ENCODE measurements at regions not wholly inside any gene's neighbourhood (a gene's known extent, or its start where the extent isn't known, plus 50 kb on each side); places are given as distances from the start of the nearest gene placed in this dataset.

- intact Hi-C loops (cut with micrococcal nuclease) = no loop called here
- Histone ChIP-seq H3K27me3 (ENCODE audit: low read length) (peaks cover 26% of the 10 kb centered on the region), H3K79me2 (ENCODE audit: low read length) (no peaks in the 10 kb centered on the region), H3K4me1 (ENCODE audit: insufficient read depth, low read length) (no peaks in the 10 kb centered on the region), H4K20me1 (ENCODE audit: low read length) (no peaks in the 10 kb centered on the region), H3K4me3 (ENCODE audit: low read length) (no peak overlapping the region), H3K27ac (ENCODE audit: low read length) (no peak overlapping the region), H2AFZ (ENCODE audit: low read length) (no peak overlapping the region), H3K36me3 (ENCODE audit: low read depth, low read length) (no peaks in the 10 kb centered on the region), H3F3A (ENCODE audit: low read length, unreplicated experiment) (no peaks in the 10 kb centered on the region), H3K9me3 (ENCODE audit: low read length) (no peaks in the 10 kb centered on the region), H3K9me2 (replicated peaks; ENCODE audit: low read length) (no peaks in the 10 kb centered on the region), H3K4me2 (ENCODE audit: low read length) (no peak overlapping the region), H3K9ac (ENCODE audit: low read length) (no peak overlapping the region)
- DNase-seq (no peak), ATAC-seq (no peak)
- ChIA-PET CTCF (no interaction called here), POLR2A (ENCODE audit: unreplicated experiment) (interaction anchor here (0.5 kb wide), 1 partner anchor 820 kb away, joined by 11 read pairs; no protein-coding TSS in a partner anchor)
- BruUV-seq (replicated peaks) = no TSS peak
- no peak for TF ChIP-seq CTCF (conservative IDR thresholded peaks at IDR 0.05; ENCODE audit: low read depth, low read length)
- no peak for TF ChIP-seq EZH2phosphoT487 (IDR thresholded peaks at IDR 0.05; ENCODE audit: borderline replicate concordance, low read length)
- no peak for TF ChIP-seq EZH2 (IDR thresholded peaks at IDR 0.05; ENCODE audit: low read length, unreplicated experiment)
Measured at GRCh38 chr7:133197972-133198544, 54.8 kb upstream of the EXOC4 start.

- no TSS peak for BruUV-seq (replicated peaks)
- H3K4me2 ChIP-seq (ENCODE audit: low read length) = no peak overlapping the region
- no peak overlapping the region for H2AFZ ChIP-seq (ENCODE audit: low read length)
- ATAC-seq = no peak
- peaks cover 23% of the 10 kb centered on the region for H3K27me3 ChIP-seq (ENCODE audit: low read length)
- no peaks in the 10 kb centered on the region for H3K4me1 ChIP-seq (ENCODE audit: insufficient read depth, low read length)
- H4K20me1 ChIP-seq (ENCODE audit: low read length) = no peaks in the 10 kb centered on the region
- intact Hi-C loops (cut with micrococcal nuclease) = no loop called here
- ChIA-PET CTCF (no interaction called here), POLR2A (ENCODE audit: unreplicated experiment) (no interaction called here)
- no peak overlapping the region for H3K9ac ChIP-seq (ENCODE audit: low read length)
- H3K9me2 ChIP-seq (replicated peaks; ENCODE audit: low read length) = no peaks in the 10 kb centered on the region
- no peaks in the 10 kb centered on the region for H3K9me3 ChIP-seq (ENCODE audit: low read length)
- H3K79me2 ChIP-seq (ENCODE audit: low read length) = no peaks in the 10 kb centered on the region
- H3K27ac ChIP-seq (ENCODE audit: low read length) = no peak overlapping the region
- no peaks in the 10 kb centered on the region for H3K36me3 ChIP-seq (ENCODE audit: low read depth, low read length)
- no peak overlapping the region for H3K4me3 ChIP-seq (ENCODE audit: low read length)
- no peak for TF ChIP-seq EZH2phosphoT487 (IDR thresholded peaks at IDR 0.05; ENCODE audit: borderline replicate concordance, low read length)
- no peak for TF ChIP-seq EZH2 (IDR thresholded peaks at IDR 0.05; ENCODE audit: low read length, unreplicated experiment)
- TF ChIP-seq CTCF (conservative IDR thresholded peaks at IDR 0.05; ENCODE audit: low read depth, low read length) = no peak
- no peaks in the 10 kb centered on the region for H3F3A ChIP-seq (ENCODE audit: low read length, unreplicated experiment)
- no peak for DNase-seq
Measured at GRCh38 chr7:133199831-133200230, 53.0 kb upstream of the EXOC4 start.

- H3K36me3 ChIP-seq (ENCODE audit: low read depth, low read length) = no peaks in the 10 kb centered on the region
- no peak overlapping the region for H3K9ac ChIP-seq (ENCODE audit: low read length)
- H3K4me1 ChIP-seq (ENCODE audit: insufficient read depth, low read length) = no peaks in the 10 kb centered on the region
- H3K27me3 ChIP-seq (ENCODE audit: low read length) = peaks cover 19% of the 10 kb centered on the region; the same call in 1 of the 2 replicates
- CTCF ChIA-PET = no interaction called here
- H4K20me1 ChIP-seq (ENCODE audit: low read length) = no peaks in the 10 kb centered on the region
- no peak overlapping the region for H2AFZ ChIP-seq (ENCODE audit: low read length)
- H3F3A ChIP-seq (ENCODE audit: low read length, unreplicated experiment) = no peaks in the 10 kb centered on the region
- POLR2A ChIA-PET (ENCODE audit: unreplicated experiment) = no interaction called here
- DNase-seq (no peak), ATAC-seq (no peak)
- H3K27ac ChIP-seq (ENCODE audit: low read length) = no peak overlapping the region
- no peaks in the 10 kb centered on the region for H3K79me2 ChIP-seq (ENCODE audit: low read length)
- H3K4me3 ChIP-seq (ENCODE audit: low read length) = no peak overlapping the region
- H3K9me3 ChIP-seq (ENCODE audit: low read length) = no peaks in the 10 kb centered on the region
- no TSS peak for BruUV-seq (replicated peaks)
- H3K9me2 ChIP-seq (replicated peaks; ENCODE audit: low read length) = no peaks in the 10 kb centered on the region
- H3K4me2 ChIP-seq (ENCODE audit: low read length) = no peak overlapping the region
- intact Hi-C loops (cut with micrococcal nuclease) = no loop called here
- TF ChIP-seq EZH2 (IDR thresholded peaks at IDR 0.05; ENCODE audit: low read length, unreplicated experiment) (no peak), CTCF (conservative IDR thresholded peaks at IDR 0.05; ENCODE audit: low read depth, low read length) (no peak), EZH2phosphoT487 (IDR thresholded peaks at IDR 0.05; ENCODE audit: borderline replicate concordance, low read length) (no peak)
Measured at GRCh38 chr7:133201470-133201869, 51.4 kb upstream of the EXOC4 start.

Data from PC-3 (cell line).